ENCODE measurements at regions not wholly inside any gene's neighbourhood (a gene's known extent, or its start where the extent isn't known, plus 50 kb on each side); places are given as distances from the start of the nearest gene placed in this dataset.

DNA sequence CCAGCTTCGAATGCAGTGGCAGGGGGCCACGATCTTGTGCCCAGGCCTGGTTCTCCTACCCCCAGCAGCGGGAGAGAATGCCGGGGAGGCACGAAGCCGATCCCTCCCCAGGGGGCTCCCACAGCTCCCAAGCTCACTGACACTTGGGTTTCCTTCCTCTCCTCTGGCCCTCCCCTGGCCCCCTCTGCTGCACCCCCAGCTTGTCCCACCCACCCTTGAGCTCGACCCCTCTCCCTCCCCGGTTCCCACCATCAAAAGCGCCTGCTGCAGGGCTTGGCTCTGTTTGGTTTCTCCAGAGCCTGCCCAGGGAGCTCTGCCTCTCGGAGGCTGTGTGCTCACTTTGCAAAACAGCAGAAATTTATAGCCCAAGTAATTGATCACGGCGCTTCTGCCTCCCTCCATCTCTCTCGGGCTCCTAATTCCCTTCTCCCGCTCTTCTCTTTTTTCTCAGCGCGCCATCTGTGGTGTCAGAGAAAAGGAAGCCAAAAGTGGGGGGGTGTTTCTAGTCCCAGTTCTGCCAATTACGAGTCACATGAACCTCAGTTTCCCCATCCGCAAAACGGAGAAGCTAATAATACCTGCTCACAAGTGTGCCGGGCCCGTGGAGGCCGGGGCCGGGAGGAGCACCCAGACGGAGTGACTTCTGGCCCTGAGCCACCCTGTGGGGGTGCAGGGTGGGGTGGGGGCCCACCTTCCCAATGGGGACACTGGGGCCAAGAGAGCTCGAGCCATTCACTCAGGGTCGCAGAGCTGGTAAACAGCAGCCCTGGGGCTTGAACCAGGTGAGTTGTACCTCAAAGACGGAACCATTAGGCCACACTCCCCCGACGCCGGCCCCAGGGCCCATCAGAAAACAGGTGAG lies 141.2 kb upstream of the IER5L start:
- TF ChIP-seq, protein P1, sequence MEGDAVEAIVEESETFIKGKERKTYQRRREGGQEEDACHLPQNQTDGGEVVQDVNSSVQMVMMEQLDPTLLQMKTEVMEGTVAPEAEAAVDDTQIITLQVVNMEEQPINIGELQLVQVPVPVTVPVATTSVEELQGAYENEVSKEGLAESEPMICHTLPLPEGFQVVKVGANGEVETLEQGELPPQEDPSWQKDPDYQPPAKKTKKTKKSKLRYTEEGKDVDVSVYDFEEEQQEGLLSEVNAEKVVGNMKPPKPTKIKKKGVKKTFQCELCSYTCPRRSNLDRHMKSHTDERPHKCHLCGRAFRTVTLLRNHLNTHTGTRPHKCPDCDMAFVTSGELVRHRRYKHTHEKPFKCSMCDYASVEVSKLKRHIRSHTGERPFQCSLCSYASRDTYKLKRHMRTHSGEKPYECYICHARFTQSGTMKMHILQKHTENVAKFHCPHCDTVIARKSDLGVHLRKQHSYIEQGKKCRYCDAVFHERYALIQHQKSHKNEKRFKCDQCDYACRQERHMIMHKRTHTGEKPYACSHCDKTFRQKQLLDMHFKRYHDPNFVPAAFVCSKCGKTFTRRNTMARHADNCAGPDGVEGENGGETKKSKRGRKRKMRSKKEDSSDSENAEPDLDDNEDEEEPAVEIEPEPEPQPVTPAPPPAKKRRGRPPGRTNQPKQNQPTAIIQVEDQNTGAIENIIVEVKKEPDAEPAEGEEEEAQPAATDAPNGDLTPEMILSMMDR (IDR thresholded peaks at IDR 0.05; ENCODE audit: low read depth, low read length, poor library complexity, severe bottlenecking): no peak
- no peak for TF ChIP-seq EZH2phosphoT487 (IDR thresholded peaks at IDR 0.05; ENCODE audit: borderline replicate concordance, low read length)

Data from DOHH2 (cell line).